HCEC 1CT (cell line): ENCODE measurements at regions not wholly inside any gene's neighbourhood (a gene's known extent, or its start where the extent isn't known, plus 50 kb on each side); places are given as distances from the start of the nearest gene placed in this dataset.

Source experiments
- DNase-seq: peaks from one replicate; pipeline ENCODE4 v3.0.0-alpha.2; 2017

DNA sequence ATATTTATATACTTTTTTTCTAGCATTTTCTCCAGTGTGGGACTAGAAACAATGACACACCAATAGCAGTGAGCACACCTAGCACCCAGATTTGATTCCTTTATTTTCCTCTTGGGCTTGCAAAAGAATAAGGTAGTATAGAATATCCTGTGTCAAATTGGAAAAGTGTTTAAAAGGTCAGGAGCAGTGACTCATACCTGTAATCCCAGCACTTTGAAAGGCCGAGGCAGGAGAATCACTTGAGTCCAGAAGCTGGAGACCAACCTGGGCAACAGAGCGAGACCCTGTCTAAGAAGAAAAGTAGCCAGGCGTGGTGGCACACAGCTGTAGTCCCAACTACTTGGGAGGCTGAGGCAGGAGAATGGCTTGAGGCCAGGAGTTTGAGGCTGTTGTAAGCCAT is 53.8 kb upstream of the SGPP1 start:
- DNase-seq = no peak

GRCh38 chr14:63782683-63783389 is 55.0 kb upstream of the SGPP1 start:
- no peak for DNase-seq

GRCh38 chr14:63788011-63788933 is 60.4 kb upstream of the SGPP1 start:
- peak; percentile 1 for DNase-seq

DNA sequence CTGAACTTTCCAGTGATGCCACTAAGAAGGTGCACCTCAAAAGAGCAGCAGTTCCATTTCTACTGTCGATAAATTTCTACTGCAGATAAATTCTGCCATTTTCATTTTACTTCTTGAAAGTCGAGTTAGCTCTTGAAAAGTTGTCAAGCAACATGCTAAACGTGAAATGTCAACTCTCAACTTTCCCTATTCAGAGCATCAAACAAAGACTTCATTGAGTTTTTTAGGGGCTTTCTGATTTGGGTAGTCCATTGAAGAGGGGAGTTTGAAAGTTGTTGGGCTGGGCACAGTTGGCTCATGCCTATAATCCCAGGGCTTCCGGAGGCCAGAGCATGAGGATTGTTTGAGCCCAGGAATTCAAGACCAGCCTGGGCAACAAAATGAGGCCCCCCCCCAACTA is 59.4 kb upstream of the SYNE2 start:
- no peak for DNase-seq

DNA sequence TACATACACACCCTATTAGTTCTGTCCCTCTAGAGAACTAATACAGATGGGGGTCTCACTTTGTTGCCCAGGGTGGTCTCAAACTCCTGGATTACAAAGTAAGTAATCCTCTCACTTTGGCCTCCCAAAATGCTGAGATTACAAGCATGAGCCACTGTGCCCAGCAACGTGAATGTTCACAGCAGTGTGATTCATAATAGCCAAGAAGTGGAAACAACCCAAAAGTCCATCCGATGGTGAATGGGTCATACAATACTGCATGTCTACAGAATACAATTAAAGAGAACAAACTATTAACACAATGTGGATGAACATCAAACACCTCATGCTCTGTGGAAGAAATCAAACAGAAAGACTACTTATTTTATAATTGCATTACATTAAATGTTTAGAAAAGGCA is 57.3 kb upstream of the SYNE2 start:
- DNase-seq = no peak

- DNase-seq = no peak
Measured at GRCh38 chr14:63800083-63800482, 52.7 kb upstream of the SYNE2 start.

- DNase-seq = peak; percentile 21
Measured at GRCh38 chr14:63800651-63801375, 52.0 kb upstream of the SYNE2 start.
